ENCODE measurements at regions not wholly inside any gene's neighbourhood (a gene's known extent, or its start where the extent isn't known, plus 50 kb on each side); places are given as distances from the start of the nearest gene placed in this dataset.

DNA sequence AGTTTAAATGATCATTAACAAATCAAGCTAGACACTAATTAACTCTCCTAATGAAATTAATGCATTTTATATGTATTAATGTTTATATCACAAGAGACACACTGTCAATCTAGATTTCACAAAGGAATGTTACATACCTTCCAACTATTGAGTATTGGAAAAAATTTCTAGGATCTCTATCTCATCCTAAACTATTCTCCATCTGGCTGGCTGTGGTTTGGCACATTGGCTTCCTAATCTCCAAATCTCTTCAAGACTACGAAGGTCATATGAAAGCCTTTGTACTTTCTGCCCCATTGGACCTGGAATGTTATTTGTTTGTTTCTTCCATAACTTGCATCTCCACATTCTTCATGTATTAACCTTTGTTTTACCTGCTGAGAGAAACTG lies 1160.0 kb downstream of the ADGRL3 start:
- no peak overlapping the region for H3K4me3 Mint-ChIP-seq
- no peak overlapping the region for H3K4me2 ChIP-seq (ENCODE audit: insufficient read depth, insufficient read length, low read length)
- H2BK15ac ChIP-seq (ENCODE audit: low read depth, low read length): no peak overlapping the region
- H3K9me3 ChIP-seq (ENCODE audit: control insufficient read depth, low read depth, low read length): no peaks in the 10 kb centered on the region
- H3K14ac ChIP-seq (ENCODE audit: insufficient read depth, low read length): no peak overlapping the region
- no peak overlapping the region for H3T11ph ChIP-seq (ENCODE audit: low read length)
- TF ChIP-seq, protein P1, sequence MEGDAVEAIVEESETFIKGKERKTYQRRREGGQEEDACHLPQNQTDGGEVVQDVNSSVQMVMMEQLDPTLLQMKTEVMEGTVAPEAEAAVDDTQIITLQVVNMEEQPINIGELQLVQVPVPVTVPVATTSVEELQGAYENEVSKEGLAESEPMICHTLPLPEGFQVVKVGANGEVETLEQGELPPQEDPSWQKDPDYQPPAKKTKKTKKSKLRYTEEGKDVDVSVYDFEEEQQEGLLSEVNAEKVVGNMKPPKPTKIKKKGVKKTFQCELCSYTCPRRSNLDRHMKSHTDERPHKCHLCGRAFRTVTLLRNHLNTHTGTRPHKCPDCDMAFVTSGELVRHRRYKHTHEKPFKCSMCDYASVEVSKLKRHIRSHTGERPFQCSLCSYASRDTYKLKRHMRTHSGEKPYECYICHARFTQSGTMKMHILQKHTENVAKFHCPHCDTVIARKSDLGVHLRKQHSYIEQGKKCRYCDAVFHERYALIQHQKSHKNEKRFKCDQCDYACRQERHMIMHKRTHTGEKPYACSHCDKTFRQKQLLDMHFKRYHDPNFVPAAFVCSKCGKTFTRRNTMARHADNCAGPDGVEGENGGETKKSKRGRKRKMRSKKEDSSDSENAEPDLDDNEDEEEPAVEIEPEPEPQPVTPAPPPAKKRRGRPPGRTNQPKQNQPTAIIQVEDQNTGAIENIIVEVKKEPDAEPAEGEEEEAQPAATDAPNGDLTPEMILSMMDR (conservative IDR thresholded peaks at IDR 0.05): no peak
- H2BK120ac ChIP-seq (ENCODE audit: low read depth, low read length, poor library complexity, severe bottlenecking): no peak overlapping the region
- no peaks in the 10 kb centered on the region for H3K79me1 ChIP-seq (ENCODE audit: insufficient read depth, low read depth, low read length, poor library complexity, severe bottlenecking)
- no peak overlapping the region for H3K23ac ChIP-seq (ENCODE audit: insufficient read length, low read depth, low read length)
- H2BK20ac ChIP-seq (ENCODE audit: low read depth, low read length, poor library complexity, severe bottlenecking): no peak overlapping the region
- H4K8ac ChIP-seq (replicated peaks; ENCODE audit: insufficient read length, low read depth, low read length): no peak overlapping the region
- no peak overlapping the region for H3K27ac ChIP-seq (ENCODE audit: insufficient read length, low read depth, low read length)
- no peak overlapping the region for H2AFZ ChIP-seq (ENCODE audit: low read length)
- H2AK5ac ChIP-seq (ENCODE audit: insufficient read length, low read length): no peak overlapping the region
- H3K56ac ChIP-seq (ENCODE audit: insufficient read length, low read depth, low read length): no peak overlapping the region
- no peak overlapping the region for H3K4ac ChIP-seq (ENCODE audit: low read depth, low read length)
- H3K27me3 Mint-ChIP-seq (ENCODE audit: low read depth): no peaks in the 10 kb centered on the region
- no peak overlapping the region for H2BK12ac ChIP-seq (ENCODE audit: insufficient read length, low read depth, low read length)
- H3K36me3 Mint-ChIP-seq (ENCODE audit: insufficient read depth in 1 of 3, low read depth in 3 of 3): no peaks in the 10 kb centered on the region
- no peaks in the 10 kb centered on the region for H3K27me3 ChIP-seq (ENCODE audit: insufficient read depth, low read length)
- H3K27ac Mint-ChIP-seq: no peak overlapping the region
- no peak overlapping the region for H4K91ac ChIP-seq (ENCODE audit: insufficient read length, low read depth, low read length)
- no peak overlapping the region for H4K5ac ChIP-seq (ENCODE audit: insufficient read length, low read depth, low read length)
- H3K4me1 Mint-ChIP-seq: 0 out of 4 replicates have a peak, but pooled peaks cover 0 to 2% of the 10 kb centered on the region in 2 experiments
- no peak overlapping the region for H3K18ac ChIP-seq (ENCODE audit: insufficient read length, low read depth, low read length)
- H3K23me2 ChIP-seq (ENCODE audit: insufficient read length, low read depth, low read length, poor library complexity, severe bottlenecking): no peaks in the 10 kb centered on the region
- H3K79me2 ChIP-seq (ENCODE audit: insufficient read depth, low read length): no peaks in the 10 kb centered on the region
- no peaks in the 10 kb centered on the region for H3K4me1 ChIP-seq (ENCODE audit: insufficient read depth, low read length)
- H3K9ac ChIP-seq (ENCODE audit: extremely low read depth, insufficient read length, low read length): no peak overlapping the region
- H4K20me1 ChIP-seq (ENCODE audit: control insufficient read depth, insufficient read depth, insufficient read length): no peaks in the 10 kb centered on the region
- no CpG with 5 or more reads among the region's 1 CpG for WGBS (ENCODE audit: extremely low coverage, insufficient read length, low lambda C conversion rate)
- no peaks in the 10 kb centered on the region; a peak in 1 of 5 replicates for H3K9me3 Mint-ChIP-seq
- DNase-seq: no peak
- no peak overlapping the region for H2BK5ac ChIP-seq (ENCODE audit: insufficient read length, low read length)

Data from H9 (cell line).